ENCODE measurements at regions not wholly inside any gene's neighbourhood (a gene's known extent, or its start where the extent isn't known, plus 50 kb on each side); places are given as distances from the start of the nearest gene placed in this dataset.

- TF ChIP-seq RELB (IDR thresholded peaks at IDR 0.05; ENCODE audit: low read depth): no peak
Measured at GRCh38 chr7:115649429-115649828, 381.1 kb downstream of the TFEC start (continued).

GRCh38 chr7:115647712-115648111 is 382.9 kb downstream of the TFEC start:
- in situ Hi-C loops (cut with MboI) (no loop called here), intact Hi-C loops (cut with micrococcal nuclease; ENCODE audit: unreplicated experiment) (no loop called here)
- H3K9ac ChIP-seq (ENCODE audit: control insufficient read depth, insufficient read depth, low read length): no peak overlapping the region
- BruUV-seq (replicated peaks): no TSS peak
- no peak overlapping the region for H3K4me2 ChIP-seq (ENCODE audit: control insufficient read depth, insufficient read depth)
- POLR2A ChIA-PET: no interaction called here
- no peaks in the 10 kb centered on the region for H3K36me3 ChIP-seq (ENCODE audit: control insufficient read depth in 2 of 2, insufficient read depth in 2 of 2, low read length in 1 of 2)
- no peak overlapping the region for H2AFZ ChIP-seq (ENCODE audit: control insufficient read depth, low read depth, low read length)
- no peaks in the 10 kb centered on the region for H3K4me1 ChIP-seq (ENCODE audit: control insufficient read depth, insufficient read depth, low read length)
- no peaks in the 10 kb centered on the region for H3K9me3 ChIP-seq (replicated peaks; ENCODE audit: control insufficient read depth, insufficient read depth, low read length)
- ATAC-seq (no peak), FAIRE-seq (no peak), DNase-seq (ENCODE audit: low read depth, low spot score) (no peak)
- RAD21 ChIA-PET (ENCODE audit: unreplicated experiment): no interaction called here
- H4K20me1 ChIP-seq (ENCODE audit: control insufficient read depth, insufficient read depth): no peaks in the 10 kb centered on the region
- no peak overlapping the region for H3K27ac ChIP-seq (ENCODE audit: control insufficient read depth, insufficient read depth)
- no peaks in the 10 kb centered on the region for H3K27me3 ChIP-seq (replicated peaks in 1 of 2; ENCODE audit: control insufficient read depth in 2 of 2, insufficient read depth in 2 of 2, low read length in 1 of 2)
- SMC1A ChIA-PET (ENCODE audit: uncharacterized antibody, unreplicated experiment): no interaction called here
- H3K79me2 ChIP-seq (ENCODE audit: control insufficient read depth, insufficient read depth, low read length): no peaks in the 10 kb centered on the region
- 41% methylated on average over 3 of the region's 3 CpGs for WGBS (ENCODE audit: insufficient coverage, insufficient replicate concordance, low lambda C conversion rate, missing lambda C conversion rate)
- CTCF ChIA-PET: no interaction called here
- H3K4me3 ChIP-seq: no peak overlapping the region
- no peak for TF ChIP-seq IKZF1 (conservative IDR thresholded peaks at IDR 0.05)
- TF ChIP-seq ZNF592 (IDR thresholded peaks at IDR 0.05): no peak
- no peak for TF ChIP-seq TARDBP (IDR thresholded peaks at IDR 0.05; ENCODE audit: borderline replicate concordance)
- TF ChIP-seq ZBED1 (IDR thresholded peaks at IDR 0.05; ENCODE audit: borderline replicate concordance): no peak
- no peak for TF ChIP-seq FOXM1 (IDR thresholded peaks at IDR 0.05; ENCODE audit: low read depth, low read length)
- no peak for TF ChIP-seq USF2 (IDR thresholded peaks at IDR 0.05; ENCODE audit: borderline replicate concordance, low read depth, low read length)
- TF ChIP-seq JUNB (IDR thresholded peaks at IDR 0.05): no peak
- no peak for TF ChIP-seq RELB (IDR thresholded peaks at IDR 0.05; ENCODE audit: low read depth)
- no peak for TF ChIP-seq EP300 (IDR thresholded peaks at IDR 0.05; ENCODE audit: borderline replicate concordance in 1 of 2, control insufficient read depth in 1 of 2, low read depth in 2 of 2, low read length in 2 of 2)
- TF ChIP-seq KAT2A (conservative IDR thresholded peaks at IDR 0.05; ENCODE audit: control insufficient read depth, low read depth, low read length): no peak
- TF ChIP-seq KDM1A (IDR thresholded peaks at IDR 0.05; ENCODE audit: borderline replicate concordance): no peak
- TF ChIP-seq EGR1 (IDR thresholded peaks at IDR 0.05; ENCODE audit: borderline replicate concordance in 1 of 2, low read depth in 2 of 2, low read length in 2 of 2): no peak
- no peak for TF ChIP-seq NFXL1 (IDR thresholded peaks at IDR 0.05; ENCODE audit: borderline replicate concordance)
- TF ChIP-seq SIX5 (IDR thresholded peaks at IDR 0.05; ENCODE audit: low read depth, low read length, severe bottlenecking): no peak
- no peak for TF ChIP-seq ETV6 (conservative IDR thresholded peaks at IDR 0.05 in 1 of 2, IDR thresholded peaks at IDR 0.05 in 1 of 2; ENCODE audit: borderline replicate concordance in 1 of 2, low read depth in 1 of 2)
